ENCODE measurements at regions not wholly inside any gene's neighbourhood (a gene's known extent, or its start where the extent isn't known, plus 50 kb on each side); places are given as distances from the start of the nearest gene placed in this dataset.

DNA sequence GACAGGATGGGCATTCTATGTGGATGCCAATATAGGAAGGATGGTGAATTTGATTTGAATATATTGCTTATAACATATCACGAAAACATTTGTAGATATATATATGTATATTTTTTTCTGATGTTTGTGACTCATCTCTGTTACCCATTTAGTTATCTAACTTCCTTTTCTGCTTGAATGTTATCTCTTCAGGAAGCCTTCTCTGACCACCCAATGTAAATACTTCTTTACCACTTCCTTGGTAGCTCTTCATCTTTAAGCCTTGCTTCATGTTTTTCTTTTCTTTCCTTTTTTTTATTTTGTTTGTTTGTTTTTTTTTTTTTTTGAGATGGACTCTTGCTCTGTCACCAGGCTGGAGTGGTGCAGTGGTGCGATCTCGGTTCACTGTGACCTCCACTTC lies 260.5 kb upstream of the EPHA7 start:
- no peak for TF ChIP-seq CTCF (IDR thresholded peaks at IDR 0.05; ENCODE audit: low read depth, low read length, missing control alignments)

GRCh38 chr6:93678841-93679454 lies 259.6 kb upstream of the EPHA7 start:
- TF ChIP-seq CTCF (IDR thresholded peaks at IDR 0.05; ENCODE audit: low read depth, low read length, missing control alignments), result no peak
- no peak for DNase-seq (ENCODE audit: extremely low read depth, low read depth)
- H3K4me3 ChIP-seq (replicated peaks; ENCODE audit: low read depth, low read length), result no peak overlapping the region

More for the DNA sequence above, 260.5 kb upstream of the EPHA7 start:
- no peak overlapping the region for H3K4me3 ChIP-seq (replicated peaks; ENCODE audit: low read depth, low read length)
- DNase-seq (ENCODE audit: extremely low read depth, low read depth), result no peak

- no peak for TF ChIP-seq CTCF (IDR thresholded peaks at IDR 0.05; ENCODE audit: low read depth, low read length, missing control alignments)
- no peak for DNase-seq (ENCODE audit: extremely low read depth, low read depth)
These were observed 258.1 kb upstream of the EPHA7 start for GRCh38 chr6:93677264-93677965.

DNA sequence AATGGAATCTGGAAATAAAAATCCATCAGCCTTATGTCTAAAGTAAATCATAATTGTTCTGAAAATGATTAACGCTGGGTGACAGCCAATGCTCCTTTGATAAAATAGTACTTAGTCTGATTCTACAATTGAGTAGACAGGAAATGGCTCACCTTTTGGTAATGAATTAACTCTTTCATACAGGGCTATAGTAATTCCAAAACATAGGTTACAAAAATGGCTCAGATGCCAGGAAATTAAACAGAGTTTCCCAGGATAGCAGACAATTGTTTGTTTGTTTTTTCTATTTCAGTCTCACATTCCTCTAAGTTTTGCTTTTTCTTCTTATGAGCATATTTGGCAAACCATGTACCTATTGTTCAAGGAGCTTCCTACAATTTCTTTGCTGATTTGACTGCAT lies 257.2 kb upstream of the EPHA7 start:
- no peak for TF ChIP-seq CTCF (IDR thresholded peaks at IDR 0.05; ENCODE audit: low read depth, low read length, missing control alignments)
- no peak for DNase-seq (ENCODE audit: extremely low read depth, low read depth)
- no peak overlapping the region for H3K4me3 ChIP-seq (replicated peaks; ENCODE audit: low read depth, low read length)

More at GRCh38 chr6:93677264-93677965, 258.1 kb upstream of the EPHA7 start:
- H3K4me3 ChIP-seq (replicated peaks; ENCODE audit: low read depth, low read length), result no peak overlapping the region

GRCh38 chr6:93675856-93676417 lies 256.6 kb upstream of the EPHA7 start:
- no peak overlapping the region for H3K4me3 ChIP-seq (replicated peaks; ENCODE audit: low read depth, low read length)
- no peak for DNase-seq (ENCODE audit: extremely low read depth, low read depth)
- no peak for TF ChIP-seq CTCF (IDR thresholded peaks at IDR 0.05; ENCODE audit: low read depth, low read length, missing control alignments)

- DNase-seq (ENCODE audit: extremely low read depth, low read depth), result no peak
- no peak for TF ChIP-seq CTCF (IDR thresholded peaks at IDR 0.05; ENCODE audit: low read depth, low read length, missing control alignments)
- no peak overlapping the region for H3K4me3 ChIP-seq (replicated peaks; ENCODE audit: low read depth, low read length)
These were observed 243.8 kb upstream of the EPHA7 start for GRCh38 chr6:93663111-93663510.
